Activated CD4-positive, alpha-beta T cell treated with anti-CD3 and anti-CD28 coated beads, Interleukin-2, amount 50 U/mL, for 1 hour (primary cell): ENCODE measurements at regions not wholly inside any gene's neighbourhood (a gene's known extent, or its start where the extent isn't known, plus 50 kb on each side); places are given as distances from the start of the nearest gene placed in this dataset.
A peak's percentile ranks its signal among the peaks of the same experiment; 100 is the strongest.

Source experiments
- DNase-seq: peaks from one replicate; pipeline ENCODE4 v3.0.0-alpha.2; 2020

- peak; percentile 29 for DNase-seq
These were observed 204.1 kb upstream of the CIBAR2 start for GRCh38 chr16:85316321-85316919.

DNA sequence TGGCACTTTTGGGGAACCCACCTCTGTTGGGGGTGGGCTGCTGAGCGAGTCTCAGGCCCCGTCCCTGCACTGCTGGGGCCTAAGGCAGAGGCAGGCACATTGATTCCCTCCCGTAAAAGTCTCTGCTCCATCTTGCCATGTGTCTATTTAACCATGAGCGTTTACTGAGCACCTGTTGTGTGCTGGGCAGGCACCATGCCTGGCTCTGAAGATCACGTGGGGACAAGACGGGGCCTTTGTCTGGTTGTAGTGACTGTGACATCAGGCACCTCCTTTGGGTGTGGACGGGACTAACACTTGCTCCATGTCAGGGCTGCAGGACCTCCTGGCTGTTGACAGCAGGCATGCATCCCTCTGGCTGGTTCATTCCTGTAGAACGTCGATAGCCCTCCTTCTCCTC is 204.7 kb upstream of the CIBAR2 start:
- no peak for DNase-seq

DNA sequence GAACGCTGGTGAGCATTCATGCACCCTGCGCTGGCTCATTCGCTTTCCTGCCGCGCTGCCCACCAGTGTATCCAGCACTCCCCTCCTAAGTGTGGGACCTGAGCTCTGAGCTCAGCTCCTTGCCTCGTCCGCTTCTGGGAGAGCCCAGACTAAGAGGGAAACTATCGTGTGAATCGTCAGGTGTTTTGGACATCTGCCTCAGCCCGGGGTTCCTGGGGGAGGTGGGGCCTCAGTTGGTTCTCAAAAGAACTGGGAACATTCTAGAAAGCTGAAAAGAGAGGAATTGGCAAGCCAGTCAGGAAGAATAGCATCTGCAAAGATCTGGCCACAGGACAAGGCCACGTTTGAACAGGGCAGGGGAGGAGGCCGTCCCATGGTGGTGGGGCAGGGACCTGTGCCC is 205.4 kb upstream of the CIBAR2 start:
- DNase-seq, result no peak

- DNase-seq, result no peak
These were observed 207.1 kb upstream of the CIBAR2 start for GRCh38 chr16:85319208-85319983.

GRCh38 chr16:85319984-85320440 is 207.7 kb upstream of the CIBAR2 start:
- DNase-seq, result no peak

DNA sequence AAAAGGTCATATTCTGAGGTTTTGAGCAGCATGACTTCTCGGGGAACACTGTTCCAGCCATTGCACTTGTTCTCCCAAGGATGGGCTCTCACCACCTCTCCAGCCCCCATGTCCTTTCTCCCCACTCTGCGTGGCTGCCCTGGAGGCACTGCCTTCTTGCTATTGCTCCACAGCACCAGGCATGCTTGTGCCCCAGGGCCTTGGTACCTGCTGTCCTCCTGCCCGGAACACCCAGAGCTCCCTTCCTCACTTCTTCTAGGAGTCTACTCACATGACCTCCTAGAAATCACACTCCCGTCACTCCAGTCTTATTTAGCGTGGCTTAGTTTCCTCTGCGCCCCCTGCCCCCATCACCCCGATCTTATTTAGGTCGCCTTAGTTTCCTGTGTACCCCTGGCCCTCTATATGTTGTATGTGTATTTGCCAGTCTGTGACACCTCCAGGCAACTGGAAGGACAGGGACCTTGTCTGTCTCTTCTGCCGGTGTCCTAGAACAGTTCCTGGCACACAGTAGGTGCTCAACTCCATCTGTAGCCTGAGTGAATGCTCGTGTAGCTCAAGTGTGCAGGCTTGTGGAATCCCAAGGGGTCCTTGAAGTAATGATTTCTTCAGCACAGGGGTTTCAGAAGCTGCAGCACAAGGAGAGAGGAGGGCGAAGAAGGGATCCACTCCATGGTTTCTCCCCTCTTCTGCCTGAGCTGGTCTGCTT is 208.6 kb upstream of the CIBAR2 start:
- DNase-seq, result no peak

DNA sequence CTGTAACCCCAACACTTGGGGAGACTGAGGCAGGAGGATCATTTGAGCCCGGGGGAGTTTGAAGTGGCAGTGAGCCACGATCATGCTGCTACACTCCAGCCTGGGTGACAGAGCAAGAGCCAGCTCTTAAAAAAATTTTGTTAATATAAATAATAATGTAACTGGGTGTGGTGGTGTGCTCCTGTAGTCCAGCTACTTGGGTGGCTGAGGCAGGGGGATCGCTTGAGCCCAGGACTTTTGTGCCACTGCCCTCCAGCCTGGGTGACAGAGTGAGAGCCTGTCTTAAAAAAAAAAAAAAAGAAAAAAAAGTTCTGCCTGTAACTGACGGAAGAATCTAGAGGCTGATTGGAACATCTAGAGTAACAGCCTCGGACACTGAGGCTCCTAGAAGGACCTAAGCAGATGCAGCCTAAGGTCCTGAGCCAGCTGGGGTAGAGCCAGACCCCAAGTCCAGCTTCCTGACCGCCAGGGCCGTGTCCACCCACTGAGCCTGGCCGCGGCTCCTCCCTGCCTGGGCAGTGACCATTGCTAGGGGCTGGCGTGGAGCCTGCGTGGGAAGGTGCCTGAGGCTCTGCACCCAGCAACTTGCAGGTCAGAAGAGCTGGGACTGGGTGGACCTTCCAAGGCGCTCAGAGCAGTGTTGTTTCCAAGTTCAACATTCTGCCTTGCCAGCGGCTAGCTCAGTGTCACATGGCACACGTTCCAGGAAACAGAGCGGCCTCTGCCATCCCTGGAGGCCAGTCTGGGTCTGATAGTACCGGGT is 209.4 kb upstream of the CIBAR2 start:
- DNase-seq, result no peak

- no peak for DNase-seq
These were observed 211.1 kb upstream of the CIBAR2 start for GRCh38 chr16:85323230-85323960.

GRCh38 chr16:85323961-85324253 is 211.6 kb upstream of the CIBAR2 start:
- no peak for DNase-seq

DNA sequence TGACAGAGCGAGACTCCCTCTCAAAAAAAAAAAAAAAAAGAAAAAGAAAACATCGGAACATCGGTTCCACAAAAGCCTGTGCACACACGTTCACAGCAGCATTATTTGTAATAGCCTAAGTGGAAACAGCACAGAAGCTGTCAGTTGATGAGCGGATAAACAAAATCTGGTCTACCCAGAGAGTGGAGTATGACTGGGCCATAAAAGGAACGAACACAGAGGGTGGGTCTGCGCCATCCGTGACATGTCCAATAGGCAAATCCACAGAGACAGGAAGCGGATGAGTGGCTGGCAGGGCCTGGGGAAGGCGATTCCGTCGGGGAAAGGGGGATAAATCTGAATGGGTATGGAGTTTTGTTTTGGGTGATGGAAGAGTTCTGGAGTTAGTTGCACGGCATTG is 212.2 kb upstream of the CIBAR2 start:
- DNase-seq, result no peak

DNA sequence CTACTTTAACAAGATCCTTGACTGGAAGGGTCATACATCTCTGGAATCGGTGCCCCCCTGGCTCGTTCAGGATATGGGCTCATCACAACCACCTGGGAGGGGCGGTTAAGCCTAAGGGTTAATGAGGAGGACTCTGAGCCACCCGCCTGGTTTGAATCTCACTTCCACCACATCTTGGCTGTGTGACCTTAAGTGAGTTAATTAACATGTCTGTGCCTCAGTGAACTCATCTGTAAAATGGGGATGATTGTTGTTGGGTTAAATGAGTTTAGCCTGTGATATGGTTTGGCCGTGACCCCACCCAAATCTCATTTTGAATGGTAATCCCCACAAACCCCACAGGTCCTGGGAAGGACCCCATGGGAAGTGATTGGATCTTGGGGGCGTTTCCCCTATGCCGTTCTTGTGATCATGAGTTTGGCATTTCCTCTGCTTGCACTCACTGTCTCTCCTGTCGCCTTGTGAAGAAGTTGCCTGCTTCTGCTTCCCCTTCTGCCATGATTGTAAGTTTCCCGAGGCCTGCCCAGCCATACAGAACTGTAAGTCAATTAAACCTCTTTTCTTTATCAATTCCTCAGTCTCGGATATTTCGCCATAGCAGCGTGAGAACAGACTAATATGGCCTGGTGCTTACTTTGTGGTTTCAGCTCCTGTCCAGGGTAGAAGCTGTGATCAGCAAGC is 214.0 kb upstream of the CIBAR2 start:
- no peak for DNase-seq

DNA sequence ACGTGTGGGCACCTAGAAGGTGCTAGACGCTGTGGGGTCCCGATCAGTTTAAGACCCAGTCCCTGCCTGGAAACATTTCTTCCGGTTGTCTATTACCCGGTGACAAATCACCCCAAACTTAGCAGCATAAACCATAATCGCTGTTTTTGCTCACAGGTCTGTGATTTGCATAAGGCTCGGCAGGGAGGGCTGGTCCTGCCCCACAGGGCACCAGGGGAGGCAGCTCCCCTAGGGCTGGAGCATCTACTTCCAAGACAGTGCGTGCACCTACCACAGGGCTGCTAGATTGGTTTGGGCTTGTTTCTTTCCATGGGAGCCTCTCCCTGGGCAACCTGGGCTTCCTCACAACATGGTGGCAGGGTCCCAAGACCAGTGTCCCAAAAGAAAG is 214.5 kb upstream of the CIBAR2 start:
- no peak for DNase-seq

DNA sequence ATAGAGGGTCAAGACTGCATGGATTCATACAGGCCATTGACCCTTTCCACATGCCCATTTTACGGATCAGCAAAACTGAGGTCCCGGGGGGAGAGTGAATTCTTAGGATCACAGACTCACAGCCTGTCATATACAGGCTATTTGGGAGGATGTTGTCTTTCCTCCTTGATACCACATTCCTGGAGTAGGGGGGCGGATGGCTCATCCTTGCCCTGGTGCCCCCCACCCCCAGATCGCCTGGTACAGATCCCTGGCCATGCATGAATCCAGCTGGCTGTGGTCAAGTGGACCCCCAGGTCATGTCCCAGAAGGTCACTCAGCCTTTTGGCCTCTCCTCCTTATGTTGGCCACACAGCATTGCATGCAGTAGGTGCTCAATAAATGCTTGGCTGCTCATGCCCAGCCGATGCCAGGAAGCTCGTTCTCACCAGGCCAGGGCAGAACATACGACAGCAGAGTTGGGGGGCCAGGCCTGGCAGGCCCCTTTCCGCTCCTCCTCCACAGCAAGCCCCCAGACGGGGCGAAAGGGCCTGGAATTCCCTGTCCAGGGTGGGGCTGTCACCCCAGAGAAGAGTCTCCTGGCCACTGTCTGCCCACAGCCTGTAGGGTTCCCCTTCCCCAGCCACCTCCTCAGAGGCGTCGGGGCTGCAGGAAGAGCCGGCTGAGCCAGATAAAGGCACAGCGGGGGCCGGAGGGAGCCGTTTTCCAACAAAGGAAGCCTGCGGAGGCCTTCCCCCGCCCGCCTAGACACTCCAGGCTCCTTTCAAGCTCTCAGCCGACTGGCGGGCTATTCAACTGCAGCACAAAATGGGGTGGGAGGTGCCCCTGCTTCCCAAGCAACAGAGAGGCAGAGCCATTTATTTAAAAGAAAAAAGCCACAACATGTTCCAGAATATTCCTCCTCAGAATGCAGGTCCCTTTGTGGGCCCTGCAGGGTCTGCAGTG is 215.7 kb upstream of the CIBAR2 start:
- no peak for DNase-seq

- DNase-seq, result no peak
These were observed 216.4 kb upstream of the CIBAR2 start for GRCh38 chr16:85328676-85329058.

DNA sequence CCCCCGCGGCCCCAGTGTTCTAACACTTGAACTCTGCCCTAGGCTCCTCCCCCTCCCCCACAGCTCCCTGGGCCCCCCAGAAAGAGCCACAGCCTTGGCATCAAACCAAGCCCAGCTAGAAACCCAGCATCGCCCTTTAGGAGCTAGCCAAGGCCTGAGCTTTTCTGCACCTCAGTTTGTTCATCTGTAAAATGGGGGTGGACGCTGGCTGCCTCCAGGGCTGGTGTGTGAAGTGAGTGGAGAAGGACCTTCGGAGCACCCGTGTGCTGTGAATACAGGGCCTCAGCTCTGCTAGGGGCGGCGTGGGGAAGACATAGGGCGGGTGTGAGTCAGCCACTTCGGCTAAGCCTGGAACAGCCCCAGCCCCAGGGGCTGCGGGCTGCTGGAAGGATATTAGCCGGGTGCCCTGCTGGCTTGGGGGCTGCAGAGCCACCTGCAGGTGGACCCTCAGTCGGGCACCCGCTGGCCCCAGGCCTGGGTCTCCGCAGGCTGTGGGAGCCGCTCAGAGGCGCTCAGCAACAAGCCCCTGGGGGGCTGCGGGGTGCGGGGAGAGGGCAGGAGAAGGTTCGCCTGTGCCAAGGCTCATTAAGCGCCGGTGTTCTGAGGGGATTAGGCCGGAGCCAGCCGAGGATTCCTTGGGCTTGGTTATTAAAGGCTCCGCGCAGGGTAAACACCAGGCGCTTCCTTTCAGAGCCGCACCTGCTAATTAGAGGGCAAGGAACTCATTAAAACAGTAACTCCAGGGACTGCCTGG is 217.0 kb upstream of the CIBAR2 start:
- no peak for DNase-seq

DNA sequence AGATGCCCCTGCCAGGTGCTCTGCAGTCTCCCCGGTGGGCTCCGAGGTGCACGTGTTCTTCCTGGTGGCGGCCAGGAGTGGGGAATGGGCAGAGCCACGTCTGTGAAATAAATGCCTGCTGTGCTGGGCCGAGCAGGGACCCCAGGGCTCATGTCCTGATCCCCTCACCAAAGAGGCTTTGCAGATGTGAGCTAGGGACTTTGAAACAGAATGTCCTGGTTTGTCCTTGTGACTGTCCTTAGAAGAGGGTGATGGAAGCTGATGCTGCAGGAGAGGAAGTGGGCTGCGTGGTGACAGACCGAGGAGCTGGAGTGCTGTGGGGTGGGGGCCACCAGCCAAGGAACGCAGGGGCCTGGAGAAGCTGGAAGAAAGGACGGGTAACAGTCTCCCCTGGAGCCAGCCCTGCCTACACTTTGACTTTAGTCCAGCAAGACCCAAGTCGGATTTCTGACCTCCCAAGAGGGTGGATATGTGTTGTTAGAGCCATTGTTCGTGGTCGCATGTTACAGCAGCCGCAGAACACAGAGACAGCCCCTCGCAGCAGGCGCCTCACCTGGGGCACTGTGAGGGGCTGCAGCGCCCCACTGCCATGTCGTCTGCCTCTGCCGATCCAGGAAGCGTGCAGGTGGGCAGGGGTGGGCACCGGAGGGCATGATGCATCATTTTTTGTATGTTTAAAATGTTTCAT is 217.9 kb upstream of the CIBAR2 start:
- DNase-seq, result no peak

GRCh38 chr16:85330694-85331188 is 218.5 kb upstream of the CIBAR2 start:
- no peak for DNase-seq

DNA sequence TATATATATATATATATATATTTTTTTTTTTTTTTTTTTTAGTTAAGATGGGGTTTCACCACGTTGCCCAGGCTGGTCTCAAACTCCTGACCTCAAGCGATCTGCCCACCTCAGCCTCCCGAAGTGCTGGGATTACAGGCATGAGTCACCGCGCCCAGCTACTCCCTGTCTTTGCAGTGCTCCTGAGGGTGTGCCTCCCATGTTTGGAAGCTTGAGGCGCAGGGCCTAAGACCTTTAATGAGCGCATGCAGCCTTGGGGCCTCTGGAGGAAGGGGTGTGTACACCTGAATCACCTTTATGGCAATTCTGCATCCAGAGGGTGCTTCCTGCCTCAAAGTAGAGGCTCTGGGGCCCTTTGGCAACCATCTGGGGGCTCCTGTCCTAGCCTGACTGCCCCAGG is 219.4 kb upstream of the CIBAR2 start:
- DNase-seq, result no peak

- DNase-seq, result no peak
These were observed 219.9 kb upstream of the CIBAR2 start for GRCh38 chr16:85332175-85332574.

- no peak for DNase-seq
These were observed 221.1 kb upstream of the CIBAR2 start for GRCh38 chr16:85333337-85333736.
